HG03342 (cell line): ENCODE measurements at regions not wholly inside any gene's neighbourhood (a gene's known extent, or its start where the extent isn't known, plus 50 kb on each side); places are given as distances from the start of the nearest gene placed in this dataset.
A peak's percentile ranks its signal among the peaks of the same experiment; 100 is the strongest.
"Not testable (repeated sequence)": the region's sequence is repeated elsewhere in the genome, so short reads cannot be mapped to it uniquely, and the experiment has no call there.

Experiments used
- ATAC-seq: cut with Tn5 transposase; IDR thresholded peaks from one replicate; pipeline ENCODE4 v1.9.1; 2021; ENCODE audit warnings: mild to moderate bottlenecking, moderate library complexity; ENCODE audit not compliant: unreplicated experiment

DNA sequence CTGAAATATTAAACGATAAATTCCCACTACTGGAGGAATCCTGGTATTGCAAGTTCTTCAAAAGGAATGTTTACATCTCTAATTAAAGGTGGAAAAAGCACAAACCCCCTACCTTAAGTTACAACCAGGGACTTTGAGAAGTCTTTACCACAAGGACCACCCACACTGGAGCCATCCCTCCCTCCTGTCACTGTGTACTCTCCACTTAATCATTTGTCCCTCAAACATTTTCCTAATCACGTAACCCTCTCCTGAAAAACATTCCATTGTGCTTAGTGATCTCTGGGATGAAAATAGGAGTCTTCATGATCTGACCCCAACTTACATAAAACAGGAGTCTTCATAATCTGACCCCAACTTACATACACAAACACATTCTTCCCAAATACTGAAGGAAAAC, 85.7 kb downstream of the SUCLG1 start:
- no peak for ATAC-seq

DNA sequence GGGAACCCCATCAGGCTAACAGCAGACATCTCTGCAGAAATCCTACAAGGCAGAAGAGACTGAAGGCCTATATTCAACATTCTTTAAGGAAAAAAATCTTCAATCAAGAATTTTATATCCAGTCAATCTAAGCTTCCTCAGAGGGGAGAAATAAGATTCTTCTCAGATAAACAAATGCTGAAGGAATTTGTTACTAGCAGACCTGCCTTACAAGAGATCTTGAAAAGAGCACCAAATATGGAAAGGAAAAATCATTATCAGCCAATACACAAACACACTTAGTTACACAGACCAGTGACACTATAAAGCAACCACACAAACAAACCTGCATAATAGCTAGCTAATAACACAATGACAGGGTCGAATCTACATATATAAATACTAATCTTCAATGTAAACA, 96.5 kb downstream of the SUCLG1 start:
- no peak for ATAC-seq

DNA sequence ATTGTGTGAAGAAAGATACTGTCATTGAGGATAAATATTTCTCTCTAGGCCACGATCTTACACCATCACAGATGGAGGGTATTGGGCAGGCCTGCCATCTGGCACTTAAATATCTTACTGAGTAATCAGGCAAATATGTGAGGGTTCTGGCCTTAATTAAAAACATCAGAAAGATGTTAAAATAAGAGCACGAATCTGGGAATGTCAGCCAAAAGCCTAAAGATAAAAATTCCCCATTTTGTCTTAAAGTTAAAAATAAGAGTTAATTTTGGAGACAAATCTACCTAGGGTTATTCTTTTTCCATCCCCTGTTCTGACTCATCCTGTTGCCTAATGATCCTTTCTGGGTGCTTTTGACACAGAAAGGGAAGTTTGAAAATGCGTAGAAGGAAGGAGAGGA, 121.0 kb downstream of the SUCLG1 start:
- no peak for ATAC-seq

DNA sequence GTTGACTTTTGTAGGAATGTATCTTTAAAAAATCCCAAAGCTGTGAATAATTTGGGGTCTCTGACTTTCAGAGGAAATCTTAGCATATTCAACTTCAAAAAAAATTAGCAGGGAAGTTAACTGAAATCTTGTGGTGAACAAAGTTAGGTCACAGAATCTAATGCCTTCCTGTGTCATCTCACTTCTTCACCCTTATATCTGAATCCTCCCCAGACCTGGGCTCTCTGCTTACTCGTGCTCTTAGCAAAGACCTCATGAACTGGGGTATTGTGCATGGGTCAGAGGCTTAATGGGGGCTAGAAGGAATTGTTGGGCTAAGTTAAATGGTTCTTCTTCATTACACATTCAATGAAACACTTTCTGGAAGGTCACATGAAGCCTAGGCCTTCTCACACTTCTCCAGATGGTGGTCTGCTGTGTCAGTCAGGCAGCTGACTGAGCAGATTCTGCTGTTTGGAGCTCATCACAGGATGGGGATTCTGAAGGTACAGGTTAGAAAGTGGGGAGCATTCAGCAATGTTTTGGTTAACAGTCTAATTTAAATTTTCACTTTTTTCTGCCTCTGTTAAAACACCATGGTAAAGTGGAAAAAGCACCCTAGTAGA, 131.3 kb downstream of the SUCLG1 start:
- no peak for ATAC-seq

DNA sequence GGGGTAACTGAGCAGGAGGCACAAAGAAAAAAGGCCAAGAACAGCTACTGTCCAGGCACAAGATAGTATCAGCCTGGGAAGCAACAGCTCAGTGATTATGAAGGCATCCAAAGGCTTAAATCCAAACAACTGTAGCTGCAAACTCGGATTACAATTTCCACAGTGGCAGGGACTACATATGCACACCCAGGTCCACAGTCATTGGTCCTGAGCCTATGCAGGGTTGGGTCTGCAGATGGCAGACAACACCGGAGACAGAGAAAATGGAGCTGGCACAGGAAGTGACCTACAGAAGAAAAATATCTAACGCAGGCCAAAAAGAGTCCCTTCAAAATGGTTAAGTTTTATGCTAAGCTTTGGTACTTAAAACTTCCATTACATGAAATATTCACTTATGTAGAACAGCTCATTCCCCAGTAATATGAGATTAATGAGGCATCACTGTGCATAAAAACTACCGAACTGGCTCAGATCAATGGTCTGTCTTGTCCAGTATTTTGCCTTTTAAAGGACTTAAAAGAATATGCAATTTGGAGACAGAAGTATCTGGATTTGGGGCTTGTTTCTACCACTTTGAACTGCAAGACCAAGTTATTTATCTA, 132.1 kb downstream of the SUCLG1 start:
- ATAC-seq, result no peak

DNA sequence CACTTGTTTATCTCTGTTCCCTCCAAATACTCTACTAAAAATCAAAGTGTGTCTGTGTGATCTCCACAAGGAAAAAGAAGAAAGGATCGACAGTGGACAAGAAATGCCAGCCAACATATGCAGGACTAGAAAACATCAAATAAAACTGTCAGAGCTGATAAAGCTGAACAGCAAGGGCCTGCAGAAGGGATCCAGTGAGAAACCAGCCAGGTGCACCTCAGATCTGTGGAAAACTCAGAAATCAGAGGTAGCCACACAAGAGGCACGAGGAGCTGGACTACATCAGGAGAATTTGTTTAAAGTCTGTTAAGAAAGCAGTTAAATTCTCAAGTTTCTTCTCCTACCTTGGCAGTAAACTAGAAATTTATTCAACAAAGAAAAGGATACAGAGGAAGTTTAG, 135.2 kb downstream of the SUCLG1 start:
- ATAC-seq, result no peak

DNA sequence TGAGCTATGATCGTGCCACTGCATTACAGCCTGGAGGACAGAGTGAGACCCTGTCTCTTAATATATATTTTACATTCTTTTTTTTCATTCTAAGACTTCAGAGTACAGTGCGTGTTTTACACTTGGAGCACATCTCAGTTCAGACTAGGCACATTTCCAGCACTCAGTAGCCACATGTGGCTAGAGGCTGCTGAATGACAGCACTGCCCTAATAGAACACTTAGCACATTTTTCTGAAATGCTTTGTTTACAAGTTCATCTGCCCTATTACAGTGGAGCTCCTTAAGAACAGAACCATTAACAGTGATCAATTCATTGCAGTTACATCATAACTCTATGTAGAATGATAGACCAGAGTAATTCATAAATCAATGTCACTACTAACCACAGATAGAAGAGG, 138.1 kb downstream of the SUCLG1 start:
- no peak for ATAC-seq

DNA sequence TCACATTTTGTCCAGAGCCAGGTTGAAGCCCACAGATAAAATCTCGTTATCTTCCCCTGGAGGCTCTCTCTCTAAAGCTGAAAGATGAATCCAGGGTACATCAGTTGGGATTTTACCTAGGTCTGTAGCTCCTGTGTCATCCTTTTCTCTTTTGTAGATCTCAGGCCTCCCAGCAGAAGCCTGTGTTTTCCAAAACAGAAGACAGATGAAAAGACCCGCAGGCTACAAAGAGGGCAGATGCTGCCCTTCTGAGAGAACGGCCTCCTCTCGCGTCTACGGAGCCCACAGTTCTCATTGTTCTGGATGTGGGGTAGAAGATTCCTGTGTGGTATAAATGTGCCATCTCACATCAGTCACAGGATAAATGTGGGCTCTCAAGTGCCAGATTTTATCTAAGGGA, 139.5 kb downstream of the SUCLG1 start:
- ATAC-seq, result no peak

DNA sequence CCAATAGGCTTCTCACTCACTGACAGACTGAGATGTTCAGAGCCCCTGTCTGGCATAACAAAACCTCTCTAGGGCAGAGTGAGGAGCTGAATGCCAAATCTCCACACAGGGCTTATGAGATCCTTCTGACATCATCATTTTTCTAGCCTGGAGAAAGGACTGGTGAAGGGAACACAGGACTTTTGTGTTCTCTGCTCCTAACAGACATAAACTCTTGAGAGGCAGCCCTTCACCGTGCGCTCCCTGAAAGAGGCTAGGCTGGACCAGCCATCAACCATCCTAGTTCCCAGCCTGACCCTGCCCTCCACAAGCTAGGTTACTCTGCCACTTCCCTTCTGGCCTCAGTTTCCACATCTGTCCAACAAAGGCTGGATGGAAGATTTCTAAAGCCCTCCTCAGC, 141.9 kb downstream of the SUCLG1 start:
- ATAC-seq, result no peak

DNA sequence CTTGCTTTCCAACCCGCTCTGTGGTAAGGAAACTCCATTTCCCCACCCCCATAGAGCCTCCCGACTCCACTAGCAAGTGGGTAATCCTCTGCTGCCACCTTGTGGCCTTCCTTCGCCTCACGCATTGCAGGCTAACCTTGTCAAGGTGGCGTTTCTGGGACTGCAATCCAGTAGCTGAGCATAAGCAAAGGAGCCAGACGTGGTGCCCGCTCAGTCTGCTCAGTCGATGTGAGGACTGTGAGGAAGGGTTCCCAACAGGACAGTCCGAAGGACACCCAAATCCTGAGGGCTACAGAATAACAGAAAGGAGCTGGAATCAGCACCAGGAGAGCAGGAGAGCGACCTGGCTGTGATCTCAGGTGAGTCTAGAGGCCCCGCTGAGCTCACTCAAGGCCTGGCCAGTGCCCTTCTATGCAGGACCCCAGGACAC, 144.2 kb downstream of the SUCLG1 start:
- peak; percentile 98 for ATAC-seq

DNA sequence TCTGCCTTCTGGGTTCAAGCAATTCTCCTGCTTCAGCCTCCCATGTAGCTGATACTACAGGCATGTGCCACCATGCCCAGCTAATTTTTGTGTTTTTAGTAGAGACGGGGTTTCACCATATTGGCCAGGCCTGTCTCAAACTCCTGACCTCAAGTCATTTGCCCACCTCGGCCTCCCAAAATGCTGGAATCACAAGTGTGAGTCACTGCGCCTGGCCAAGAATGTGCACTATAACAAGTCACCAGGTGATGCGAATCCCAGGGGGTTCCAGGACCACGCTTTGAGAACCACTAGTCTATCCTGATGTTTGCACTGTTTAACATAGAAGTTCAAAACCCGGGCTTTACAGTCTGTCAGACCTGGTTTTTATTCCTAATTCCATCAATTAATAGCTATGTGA, 144.8 kb downstream of the SUCLG1 start:
- no peak for ATAC-seq

DNA sequence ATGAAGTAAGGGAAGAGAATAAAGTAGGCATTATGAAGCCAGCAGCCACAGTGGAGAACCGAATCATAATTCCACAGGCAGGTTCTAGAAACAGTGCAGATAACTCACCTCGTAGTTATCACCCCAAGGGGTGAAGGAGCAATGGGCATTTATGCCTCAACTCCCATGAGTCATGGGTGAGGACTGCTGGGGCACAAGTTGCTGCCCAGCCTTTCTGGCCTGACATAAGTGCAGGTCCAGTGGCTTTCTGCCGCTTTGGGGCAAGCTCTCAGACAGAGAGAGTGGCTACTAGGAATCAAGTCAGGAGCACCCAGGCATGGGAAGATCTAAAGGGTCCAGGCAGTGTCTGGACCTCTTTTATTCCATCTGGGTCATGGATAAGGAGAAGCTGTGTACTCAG, 149.8 kb downstream of the SUCLG1 start:
- ATAC-seq, result no peak

DNA sequence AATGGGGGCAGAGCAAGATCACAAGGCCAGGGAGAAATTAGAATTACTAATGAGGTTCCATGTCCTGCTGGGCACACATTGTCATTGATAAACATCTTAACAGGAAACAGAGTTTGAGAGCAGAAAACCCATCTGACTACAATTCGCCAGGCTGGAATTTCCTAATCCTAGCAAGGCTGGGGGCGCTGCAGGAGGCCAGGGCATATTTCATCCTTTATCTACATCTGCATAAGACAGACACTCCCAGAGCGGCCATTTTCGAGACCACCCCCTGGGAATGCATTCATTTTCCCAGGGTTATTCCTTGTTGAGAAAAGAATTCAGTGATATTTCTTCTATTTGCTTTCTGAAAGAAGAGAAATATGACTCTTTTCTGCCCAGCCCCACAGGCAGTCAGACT, 152.7 kb downstream of the SUCLG1 start:
- no peak for ATAC-seq

DNA sequence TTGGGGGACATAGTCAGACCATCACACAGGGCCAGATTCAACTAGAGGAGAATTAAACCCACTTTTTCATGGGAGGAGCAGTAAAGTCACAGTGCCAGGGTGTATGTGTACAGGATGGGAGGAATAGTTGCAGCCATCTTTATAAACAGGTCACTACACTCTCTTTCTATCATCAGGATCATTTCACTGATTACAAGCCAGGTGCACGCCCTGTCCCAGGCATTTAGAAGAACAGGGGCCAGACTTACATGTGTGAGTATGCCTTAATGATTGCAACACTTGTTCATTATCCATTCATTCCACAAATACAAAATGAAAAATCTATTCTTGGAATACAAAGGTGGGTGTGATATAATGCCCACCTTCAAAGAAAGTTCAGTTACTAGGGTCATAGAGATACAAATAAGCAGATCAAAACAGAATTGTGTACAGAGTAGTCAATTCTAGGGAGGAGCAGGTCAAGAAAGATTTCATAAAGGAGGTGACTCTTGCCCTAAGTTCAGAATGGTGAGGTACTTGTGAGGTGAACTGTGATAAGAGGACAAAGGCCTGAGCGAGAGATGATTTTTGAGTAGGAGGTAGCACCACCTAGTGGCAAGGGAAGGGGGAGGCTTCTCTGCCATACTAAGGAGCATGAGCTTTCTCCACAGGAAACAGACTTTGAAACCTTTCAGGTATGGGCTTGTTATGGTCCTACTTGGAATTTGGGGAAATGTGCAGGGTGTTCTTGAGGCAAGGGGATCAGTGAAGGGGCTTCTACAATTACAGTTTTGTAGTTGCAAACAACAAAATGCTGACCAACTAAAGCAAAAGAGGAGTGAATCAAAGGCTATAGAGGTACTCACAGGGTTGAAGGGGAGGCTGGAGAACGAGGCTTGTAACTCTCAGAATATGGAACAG, 156.3 kb downstream of the SUCLG1 start:
- ATAC-seq, result peak; percentile 98

DNA sequence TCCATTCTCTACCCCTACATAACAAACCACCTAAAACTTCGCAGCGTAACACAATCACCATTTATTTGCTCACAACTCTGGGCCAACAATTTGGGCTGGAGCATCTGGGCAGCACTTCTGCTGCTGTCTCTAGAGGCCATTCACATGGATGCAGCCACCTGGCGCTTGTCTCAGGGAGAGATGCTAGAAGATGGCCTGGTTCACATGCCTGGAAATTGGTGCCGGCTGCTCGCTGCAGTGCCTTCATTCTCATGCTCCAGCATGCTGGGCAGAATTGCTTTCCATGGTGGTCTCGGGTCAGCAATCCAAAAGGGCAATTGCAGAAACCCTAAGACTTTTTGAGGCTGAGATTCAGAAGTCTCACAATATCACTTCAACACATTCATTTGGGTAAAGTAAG, 157.4 kb downstream of the SUCLG1 start:
- ATAC-seq, result no peak

DNA sequence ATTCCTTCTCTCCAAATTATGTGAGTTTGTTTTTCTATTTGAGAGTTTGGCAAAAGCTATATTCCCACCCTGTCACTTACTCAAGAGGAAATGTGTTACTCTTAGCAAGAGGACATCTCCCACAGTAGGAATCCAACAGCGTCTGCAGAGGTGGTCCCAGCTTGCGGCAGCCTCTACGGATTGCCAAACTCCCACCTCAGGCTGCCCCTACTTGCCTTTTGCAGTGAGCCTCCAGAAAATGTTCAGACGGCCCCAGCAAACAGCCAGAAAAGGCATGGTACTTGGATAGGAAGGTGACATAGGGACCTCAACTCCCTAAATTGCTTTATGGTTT, 158.4 kb downstream of the SUCLG1 start:
- ATAC-seq, result no peak

DNA sequence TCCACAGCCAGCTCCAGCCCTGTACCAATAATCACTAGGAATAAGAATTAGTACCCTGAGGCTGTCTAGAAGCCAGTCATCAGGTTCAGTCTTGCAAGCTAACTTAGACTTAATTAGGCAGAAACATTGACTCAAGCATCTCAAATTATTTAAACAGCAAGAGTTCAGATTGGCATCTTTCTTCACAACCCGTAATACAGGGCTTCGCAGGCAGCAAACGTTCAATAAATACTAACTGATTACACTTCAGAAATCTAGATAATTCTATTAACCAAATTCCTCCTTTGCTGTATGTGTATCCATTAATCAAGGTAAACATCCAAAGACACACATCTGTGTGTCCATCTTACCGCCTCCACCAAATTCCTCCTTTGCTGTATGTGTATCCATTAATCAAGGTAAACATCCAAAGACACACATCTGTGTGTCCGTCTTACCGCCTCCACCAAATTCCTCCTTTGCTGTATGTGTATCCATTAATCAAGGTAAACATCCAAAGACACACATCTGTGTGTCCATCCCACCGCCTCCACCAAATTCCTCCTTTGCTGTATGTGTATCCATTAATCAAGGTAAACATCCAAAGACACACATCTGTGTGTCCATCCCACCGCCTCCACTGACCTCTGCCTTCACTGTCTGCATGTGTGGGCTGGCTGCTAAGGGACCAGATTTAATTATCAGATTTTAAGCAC, 158.9 kb downstream of the SUCLG1 start:
- not testable (repeated sequence) for ATAC-seq

DNA sequence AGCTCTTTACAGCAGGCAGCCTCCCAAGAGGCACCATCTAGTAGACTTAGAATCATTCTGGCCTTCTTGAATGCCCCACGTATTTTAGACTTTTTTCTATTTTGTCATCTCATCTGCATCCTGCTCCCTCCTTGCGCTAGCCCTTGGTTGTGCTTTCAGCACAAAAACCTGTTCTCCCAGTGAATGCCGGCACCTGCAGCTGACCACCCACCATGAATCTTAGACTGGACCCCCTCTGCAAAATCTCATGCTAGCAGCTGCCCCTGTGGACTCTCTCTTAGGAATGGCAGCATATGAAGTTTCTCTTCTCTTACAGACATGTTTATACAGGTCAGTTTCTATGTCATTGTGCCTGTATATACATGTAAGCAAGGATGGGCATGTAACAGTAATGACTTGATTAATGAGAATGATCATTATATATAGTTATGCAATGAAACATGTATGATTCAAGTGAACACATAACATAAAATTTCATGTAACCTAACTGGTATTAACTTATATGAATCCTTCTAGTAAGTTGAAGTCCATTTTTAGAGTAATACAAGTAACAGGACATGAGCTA, 159.8 kb downstream of the SUCLG1 start:
- no peak for ATAC-seq

DNA sequence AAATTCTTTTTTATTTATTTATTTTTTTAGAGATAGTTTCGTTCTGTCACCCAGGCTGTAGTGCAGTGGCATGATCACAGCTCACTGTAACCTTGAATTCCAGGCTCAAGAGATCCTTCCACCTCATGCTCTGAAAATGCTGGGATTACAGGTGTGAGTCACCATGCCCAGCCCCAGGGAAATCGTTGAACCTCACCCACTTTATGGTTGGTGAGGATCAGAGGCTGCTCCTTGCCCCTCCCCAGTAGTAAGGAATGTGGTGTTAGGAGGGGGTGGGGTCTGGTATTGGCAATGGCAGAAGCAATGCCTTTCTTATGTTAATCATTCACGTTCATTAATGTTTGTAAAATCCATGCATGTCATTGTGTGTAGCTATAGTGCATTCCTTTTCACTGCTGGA, 161.9 kb downstream of the SUCLG1 start:
- ATAC-seq, result no peak

DNA sequence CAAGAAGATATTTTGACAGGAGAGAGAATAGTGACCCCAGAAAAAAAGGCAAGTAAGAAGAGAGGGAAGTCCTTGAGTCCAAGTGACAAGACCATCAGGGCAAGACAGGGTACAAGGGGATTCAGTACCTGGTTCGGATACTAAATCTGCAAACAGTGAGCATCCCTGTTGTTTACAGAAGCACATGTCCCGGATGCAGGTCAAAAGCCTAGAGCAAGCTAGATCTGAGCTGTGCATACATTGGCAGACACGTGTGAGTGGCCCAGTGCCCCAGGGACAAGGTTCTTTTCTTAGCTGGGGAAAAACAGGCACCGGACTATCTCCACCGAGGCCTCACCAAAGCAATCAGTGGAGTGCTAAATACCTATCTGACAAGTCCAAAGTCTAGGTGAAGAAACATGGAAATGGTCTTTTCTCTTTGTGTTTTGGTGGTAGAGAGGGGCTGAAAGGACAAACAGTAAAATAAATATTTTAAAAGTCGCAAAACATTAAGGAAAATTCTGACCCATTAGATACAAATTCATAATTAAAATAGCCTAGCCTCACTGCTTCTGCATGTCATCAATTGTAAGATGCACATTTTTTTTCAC, 165.2 kb downstream of the SUCLG1 start:
- ATAC-seq, result no peak

DNA sequence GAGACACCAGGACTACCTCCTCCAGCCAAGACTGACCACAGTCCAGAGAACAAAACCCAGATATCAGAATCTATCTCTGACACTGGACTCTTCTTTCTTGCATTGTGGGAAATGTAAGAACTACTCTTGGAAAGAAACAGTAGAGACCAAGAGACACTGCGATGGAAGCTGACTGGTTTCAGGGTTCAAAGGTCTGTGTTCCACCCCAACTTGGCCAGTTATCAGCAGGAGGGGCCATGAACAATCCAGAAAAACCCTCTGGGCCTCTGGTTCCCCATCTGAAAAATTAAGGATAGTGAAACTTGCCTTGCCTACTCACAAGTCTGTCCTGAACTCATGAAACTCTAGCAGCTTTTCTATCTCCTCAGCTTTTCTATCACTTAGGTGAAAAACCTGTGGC, 166.5 kb downstream of the SUCLG1 start:
- ATAC-seq, result no peak
